HFFc6 (cell line): ENCODE measurements at regions not wholly inside any gene's neighbourhood (a gene's known extent, or its start where the extent isn't known, plus 50 kb on each side); places are given as distances from the start of the nearest gene placed in this dataset.
A peak's percentile ranks its signal among the peaks of the same experiment; 100 is the strongest.

ENCODE experiments used
- DNase-seq: peaks from one replicate; pipeline ENCODE4 v3.0.0-alpha.2; 2018
- H3K27ac Mint-ChIP-seq: 2 replicates; pipeline ENCODE4 v1.8.0; 2020; ENCODE audit warnings: mild to moderate bottlenecking, mixed read lengths
- H3K27me3 Mint-ChIP-seq: 2 replicates; pipeline ENCODE4 v1.8.0; 2021; ENCODE audit warnings: mild to moderate bottlenecking, moderate library complexity, mixed read lengths; ENCODE audit not compliant: insufficient read depth
- H3K36me3 Mint-ChIP-seq: 2 replicates; pipeline ENCODE4 v1.8.0; 2021; ENCODE audit warnings: low read depth, mixed read lengths
- H3K4me1 Mint-ChIP-seq: 2 replicates; pipeline ENCODE4 v1.8.0; 2020; ENCODE audit warnings: low read depth, mixed read lengths
- H3K4me3 Mint-ChIP-seq: 2 replicates; pipeline ENCODE4 v1.8.0; 2020; ENCODE audit warnings: mild to moderate bottlenecking, moderate library complexity, mixed read lengths
- H3K9me3 Mint-ChIP-seq: 2 replicates; pipeline ENCODE4 v1.8.0; 2020; ENCODE audit warnings: mild to moderate bottlenecking, mixed read lengths
- CTCF ChIP-seq: fragments of 200-600 bp; sonication (generic); IDR thresholded peaks from 2 replicates; pipeline ENCODE4 v1.5.0; 2021; ENCODE audit warnings: antibody characterized with exemption, mild to moderate bottlenecking

GRCh38 chr14:32003585-32003984, 73.5 kb upstream of the ARHGAP5 start:
- Mint-ChIP-seq H3K9me3 (no peaks in the 10 kb centered on the region), H3K27ac (no peak overlapping the region), H3K4me3 (no peak overlapping the region), H3K36me3 (no peaks in the 10 kb centered on the region), H3K27me3 (peaks cover 40% of the 10 kb centered on the region), H3K4me1 (peaks cover 19% of the 10 kb centered on the region)
- no peak for TF ChIP-seq CTCF
- no peak for DNase-seq

- H3K4me1 Mint-ChIP-seq, result peaks cover 19% of the 10 kb centered on the region
- peaks cover 40% of the 10 kb centered on the region for H3K27me3 Mint-ChIP-seq
- no peaks in the 10 kb centered on the region for H3K36me3 Mint-ChIP-seq
- peak; percentile 43 for DNase-seq
- H3K4me3 Mint-ChIP-seq, result no peak overlapping the region
- H3K9me3 Mint-ChIP-seq, result no peaks in the 10 kb centered on the region
- H3K27ac Mint-ChIP-seq, result no peak overlapping the region
- no peak for TF ChIP-seq CTCF
Measured at GRCh38 chr14:32004300-32004699, 72.8 kb upstream of the ARHGAP5 start.

- Mint-ChIP-seq H3K27me3 (peaks cover 43% of the 10 kb centered on the region), H3K27ac (no peak overlapping the region), H3K9me3 (no peaks in the 10 kb centered on the region), H3K4me1 (peaks cover 29% of the 10 kb centered on the region), H3K4me3 (no peak overlapping the region), H3K36me3 (no peaks in the 10 kb centered on the region)
- TF ChIP-seq CTCF, result no peak
- DNase-seq, result no peak
Measured at GRCh38 chr14:32005628-32006027, 71.5 kb upstream of the ARHGAP5 start.

GRCh38 chr14:32006263-32007110, 70.6 kb upstream of the ARHGAP5 start:
- no peak for DNase-seq
- Mint-ChIP-seq H3K9me3 (no peaks in the 10 kb centered on the region), H3K4me1 (peaks cover 38% of the 10 kb centered on the region), H3K4me3 (no peak overlapping the region), H3K27ac (no peak overlapping the region), H3K27me3 (peaks cover 40% of the 10 kb centered on the region), H3K36me3 (no peaks in the 10 kb centered on the region)
- TF ChIP-seq CTCF, result no peak

GRCh38 chr14:32007755-32008362, 69.2 kb upstream of the ARHGAP5 start:
- H3K27me3 Mint-ChIP-seq, result peaks cover 34% of the 10 kb centered on the region
- H3K4me1 Mint-ChIP-seq, result peaks cover 45% of the 10 kb centered on the region
- H3K4me3 Mint-ChIP-seq, result no peak overlapping the region
- DNase-seq, result no peak
- TF ChIP-seq CTCF, result no peak
- H3K36me3 Mint-ChIP-seq, result no peaks in the 10 kb centered on the region
- H3K27ac Mint-ChIP-seq, result no peak overlapping the region
- H3K9me3 Mint-ChIP-seq, result no peaks in the 10 kb centered on the region
